NCI-H187 (cell line): ENCODE measurements at regions not wholly inside any gene's neighbourhood (a gene's known extent, or its start where the extent isn't known, plus 50 kb on each side); places are given as distances from the start of the nearest gene placed in this dataset.

ENCODE experiments used
- DNase-seq, 2 experiments: peaks; one replicate each; lab custom pipeline; 2025; lab: John Stamatoyannopoulos, UW

GRCh38 chr21:32184065-32184464, 94.8 kb downstream of the MIS18A start:
- no peak for DNase-seq

GRCh38 chr21:32183396-32183795, 95.5 kb downstream of the MIS18A start:
- DNase-seq: no peak

- DNase-seq: no peak
Observed at GRCh38 chr21:32182449-32182848, 96.4 kb downstream of the MIS18A start.

GRCh38 chr21:32181457-32181856, 97.4 kb downstream of the MIS18A start:
- no peak for DNase-seq

GRCh38 chr21:32174819-32175218, 104.0 kb downstream of the MIS18A start:
- DNase-seq: no peak

GRCh38 chr21:32173121-32173724, 105.6 kb downstream of the MIS18A start:
- DNase-seq: no peak

GRCh38 chr21:32172106-32172505, 106.7 kb downstream of the MIS18A start:
- DNase-seq: no peak

GRCh38 chr21:32167513-32167912, 111.3 kb downstream of the MIS18A start:
- DNase-seq: no peak

GRCh38 chr21:32163386-32163785, 115.5 kb downstream of the MIS18A start:
- no peak for DNase-seq

GRCh38 chr21:32162727-32163320, 116.0 kb downstream of the MIS18A start:
- no peak for DNase-seq

GRCh38 chr21:32155226-32155625, 123.6 kb downstream of the MIS18A start:
- no peak for DNase-seq

- no peak for DNase-seq
Observed at GRCh38 chr21:32147041-32147440, 131.8 kb downstream of the MIS18A start.

GRCh38 chr21:32144851-32145250, 134.0 kb downstream of the MIS18A start:
- no peak for DNase-seq

GRCh38 chr21:32143241-32143939, 135.5 kb downstream of the MIS18A start:
- no peak for DNase-seq

GRCh38 chr21:32141318-32141633, 137.6 kb downstream of the MIS18A start:
- DNase-seq: no peak

GRCh38 chr21:32140604-32141317, 138.1 kb downstream of the MIS18A start:
- DNase-seq: no peak

- no peak for DNase-seq
Observed at GRCh38 chr21:32140151-32140550, 138.7 kb downstream of the MIS18A start.

GRCh38 chr21:32138658-32139057, 140.2 kb downstream of the MIS18A start:
- DNase-seq: no peak

GRCh38 chr21:32137931-32138330, 140.9 kb downstream of the MIS18A start:
- DNase-seq: no peak

- no peak for DNase-seq
Observed at GRCh38 chr21:32137266-32137665, 141.6 kb downstream of the MIS18A start.

- no peak for DNase-seq
Observed at GRCh38 chr21:32136546-32136945, 142.3 kb downstream of the MIS18A start.

GRCh38 chr21:32135401-32136363, 143.2 kb downstream of the MIS18A start:
- no peak for DNase-seq
